A204.1 (cell line): ENCODE measurements at regions not wholly inside any gene's neighbourhood (a gene's known extent, or its start where the extent isn't known, plus 50 kb on each side); places are given as distances from the start of the nearest gene placed in this dataset.

Experiments used
- FAIRE-seq: peaks from 2 replicates; lab custom pipeline; 2012; peaks lifted over from hg19 to GRCh38; lab: Jason Lieb, UNC

DNA sequence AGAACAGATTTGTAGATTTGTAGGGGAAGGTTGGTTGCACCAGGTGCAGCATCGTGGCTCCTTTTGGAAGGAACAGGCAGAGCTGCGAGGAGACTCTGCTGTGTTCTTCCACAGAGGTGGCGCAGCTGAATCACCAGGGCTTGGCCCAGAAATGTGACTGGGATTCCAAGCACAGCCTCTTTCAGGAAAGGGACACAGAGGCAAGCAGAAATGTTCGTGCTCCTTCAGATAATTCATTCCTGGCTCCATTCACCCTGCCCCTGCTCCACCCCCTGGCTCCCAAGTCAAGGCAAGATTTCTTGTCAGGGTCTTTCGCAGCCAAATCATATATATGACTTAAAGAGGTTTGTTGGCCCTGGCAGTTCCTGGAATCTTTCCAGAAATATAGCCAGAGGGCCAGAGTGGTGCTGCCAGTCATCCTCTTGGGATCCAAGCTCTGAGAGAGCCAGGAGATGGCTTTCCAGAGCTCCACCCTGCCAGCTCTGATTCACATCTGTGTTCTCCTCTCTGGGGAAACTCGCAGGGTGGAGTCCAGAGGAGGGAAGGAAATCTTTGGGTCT, 203.9 kb upstream of the TANK start:
- no peak for FAIRE-seq

- no peak for FAIRE-seq
Observed at GRCh38 chr2:160963957-160964356, 196.3 kb upstream of the TANK start.

DNA sequence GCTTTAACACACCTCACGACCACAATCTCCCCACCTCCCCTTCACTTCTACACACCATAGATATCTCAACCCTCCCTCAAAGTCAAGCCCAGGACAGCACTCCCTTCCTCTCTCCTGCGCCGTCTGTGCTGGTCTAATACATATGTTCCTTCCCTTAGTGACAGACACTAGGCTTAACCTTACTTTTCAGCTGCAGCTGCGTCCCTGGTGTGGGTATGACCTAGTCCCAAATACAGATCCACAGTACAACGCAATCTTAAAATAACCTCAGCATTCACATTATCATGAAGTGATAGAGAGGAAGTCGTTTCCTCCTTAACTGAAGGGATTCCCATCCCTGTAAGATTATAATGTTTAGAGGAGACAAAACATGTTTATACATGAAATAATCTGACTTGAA, 192.7 kb upstream of the TANK start:
- no peak for FAIRE-seq

GRCh38 chr2:160968183-160968582, 192.0 kb upstream of the TANK start:
- no peak for FAIRE-seq

GRCh38 chr2:160970052-160970965, 189.9 kb upstream of the TANK start:
- FAIRE-seq = peak; percentile 71

DNA sequence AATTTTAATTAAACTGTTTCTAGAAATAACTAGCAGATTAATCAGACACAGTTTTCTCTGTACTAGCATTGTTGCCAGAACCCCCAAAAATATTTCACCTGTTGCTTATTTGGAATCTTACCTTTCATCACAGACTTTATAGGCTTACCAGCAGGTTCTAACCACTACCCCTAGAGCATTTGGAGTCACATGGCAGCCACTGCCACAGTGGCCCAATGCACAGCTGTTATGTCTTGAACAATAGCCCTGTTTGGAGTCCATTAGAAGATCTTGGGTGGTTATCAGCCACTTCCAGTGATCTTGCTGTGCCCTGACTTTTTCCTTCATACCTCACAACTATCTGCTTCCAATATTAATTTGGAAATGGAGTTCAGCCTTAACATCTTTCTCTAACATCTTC, 186.2 kb upstream of the TANK start:
- FAIRE-seq = no peak

DNA sequence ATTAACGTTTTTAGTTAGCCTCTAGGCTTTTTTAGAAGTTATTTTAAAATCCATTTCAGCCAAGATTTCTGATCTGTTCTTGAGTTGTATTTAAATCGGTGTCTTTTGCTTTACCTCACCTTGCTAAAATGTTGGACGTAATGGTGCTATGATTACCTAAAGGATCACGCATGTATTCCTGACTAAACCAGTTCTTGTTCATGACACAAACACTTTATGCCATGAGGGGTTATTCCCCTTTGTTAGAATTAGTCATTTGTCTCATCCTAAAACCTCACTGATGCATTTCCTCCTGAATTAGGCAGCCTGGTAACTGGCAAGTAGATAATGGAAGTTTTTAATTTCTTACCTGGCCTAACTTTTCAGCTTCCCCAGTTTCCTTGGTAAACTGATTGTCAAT, 185.4 kb upstream of the TANK start:
- no peak for FAIRE-seq

GRCh38 chr2:160976797-160977196, 183.4 kb upstream of the TANK start:
- FAIRE-seq = no peak

DNA sequence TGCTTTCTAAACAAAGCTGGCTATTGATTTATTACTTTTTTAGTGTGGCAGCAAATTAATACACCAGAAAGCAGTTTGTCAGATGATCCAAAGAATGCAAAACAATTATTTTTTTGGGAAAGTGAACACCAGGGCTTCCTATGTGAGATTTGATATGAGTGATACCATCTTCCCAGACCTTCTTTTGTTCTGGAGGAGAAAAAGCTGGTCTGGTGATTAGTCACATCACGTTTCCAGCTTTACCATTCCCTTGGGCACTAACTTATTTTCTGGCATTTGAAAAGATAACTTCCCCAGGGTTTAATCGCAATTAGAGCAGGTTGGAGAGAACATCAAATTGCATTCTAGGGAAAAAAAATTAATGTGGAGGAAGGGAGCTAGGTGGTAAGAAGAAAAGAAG, 182.9 kb upstream of the TANK start:
- FAIRE-seq = no peak

DNA sequence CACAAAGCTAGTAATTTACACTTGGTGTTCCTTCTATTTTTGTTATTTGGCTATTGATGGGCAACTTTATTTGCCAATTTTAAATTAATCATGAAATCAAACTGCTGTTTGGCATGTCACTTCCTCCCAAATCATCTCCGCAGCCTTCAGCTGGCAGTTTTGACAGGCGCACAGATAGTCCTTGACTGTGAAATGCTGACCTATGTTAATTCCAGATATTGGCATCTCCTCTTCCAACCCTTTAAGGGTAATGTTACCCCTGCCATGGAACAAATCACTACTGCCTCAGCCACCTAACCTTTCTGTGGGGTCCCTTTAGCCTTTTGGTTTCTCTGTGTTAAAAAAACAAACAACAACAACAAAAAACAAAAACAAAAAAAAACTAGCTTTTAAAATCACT, 182.4 kb upstream of the TANK start:
- no peak for FAIRE-seq

DNA sequence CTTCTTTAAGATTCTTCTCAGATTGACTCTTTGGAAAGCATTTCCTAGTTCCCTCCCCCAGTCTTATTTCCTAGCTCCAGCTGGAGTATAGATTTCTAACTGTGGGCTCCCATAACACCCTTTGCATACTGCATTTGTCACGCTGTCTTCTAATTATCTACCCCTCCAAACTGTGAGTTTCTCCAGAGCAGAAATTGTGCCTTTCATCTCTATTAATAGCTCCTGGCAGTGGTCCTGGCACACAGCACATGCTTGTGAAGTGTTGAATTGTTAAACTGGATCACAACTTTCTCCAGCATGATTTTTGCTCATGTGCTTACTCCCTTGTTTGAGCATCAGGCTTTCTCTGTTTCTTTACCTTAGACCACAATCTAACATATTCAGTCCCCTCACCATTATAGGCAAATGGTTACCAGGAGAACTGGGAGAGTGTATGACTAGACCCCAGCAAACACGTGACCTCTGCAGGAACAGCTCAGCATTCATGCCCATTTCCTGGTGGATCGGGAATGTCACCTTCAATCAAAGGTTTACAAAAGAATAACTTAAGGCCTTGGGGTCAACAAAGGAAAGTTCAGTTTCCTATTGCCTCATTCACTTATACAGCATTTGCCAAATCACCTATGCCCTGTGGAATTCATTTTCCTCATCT, 175.7 kb upstream of the TANK start:
- FAIRE-seq = no peak

DNA sequence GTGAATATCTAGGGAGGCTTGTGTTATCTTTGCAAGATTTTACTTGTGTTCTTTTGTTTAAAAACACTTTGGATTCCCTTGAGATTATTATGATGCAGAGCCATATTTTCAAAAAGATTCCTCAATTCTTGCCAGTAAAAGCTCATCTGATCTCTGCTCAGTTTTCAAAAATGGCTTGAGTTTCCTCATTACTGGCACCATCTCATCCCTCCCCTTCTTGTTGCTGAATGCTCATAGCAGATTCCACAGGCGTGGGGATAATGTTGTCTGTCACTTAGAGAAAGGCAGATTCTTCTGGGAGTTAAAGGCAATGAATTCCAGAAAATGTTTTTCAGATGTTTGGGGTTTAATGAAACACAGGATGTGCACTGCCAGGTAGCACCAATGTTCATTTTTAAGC, 170.4 kb upstream of the TANK start:
- FAIRE-seq = no peak

- FAIRE-seq = no peak
Observed at GRCh38 chr2:160993654-160994061, 166.6 kb upstream of the TANK start.

DNA sequence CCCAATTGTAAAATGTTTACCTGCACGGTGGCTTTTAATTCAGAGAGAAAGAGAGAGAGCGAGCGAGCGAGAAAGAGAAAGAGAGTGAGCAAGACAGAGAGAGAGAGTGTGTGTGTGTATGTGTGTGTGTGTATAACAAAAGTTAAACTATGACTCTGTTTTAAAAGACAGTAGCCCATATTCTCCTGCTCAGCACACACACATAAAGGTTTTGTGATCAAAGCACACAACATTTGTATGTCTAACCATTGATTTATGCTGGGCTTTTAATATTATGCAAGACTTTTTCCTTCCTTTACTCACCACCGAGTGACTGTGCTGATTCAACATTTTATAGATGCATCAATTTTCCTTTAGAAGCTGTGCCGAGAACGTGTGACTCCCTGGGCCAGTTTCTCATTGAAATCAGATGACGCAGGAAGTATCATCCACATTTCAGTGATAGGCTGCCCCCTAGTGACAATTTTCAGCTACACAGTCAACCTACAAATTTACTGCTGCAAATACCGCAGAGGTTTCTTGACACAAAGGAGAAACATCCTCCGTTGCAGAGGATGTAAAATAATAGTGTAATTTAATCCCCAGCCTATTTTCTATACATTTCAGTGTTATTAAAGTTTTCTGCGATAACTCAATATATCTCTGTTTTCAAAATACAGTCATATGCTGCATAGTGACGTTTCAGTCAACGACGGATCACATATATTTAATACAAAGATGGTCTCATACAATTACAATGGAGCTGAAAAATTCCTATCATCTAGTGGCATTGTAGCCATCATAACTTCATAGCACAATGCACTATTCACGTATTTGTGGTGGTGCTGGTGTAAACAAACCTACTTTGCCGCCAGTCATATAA, 165.9 kb upstream of the TANK start:
- peak; percentile 83 for FAIRE-seq

DNA sequence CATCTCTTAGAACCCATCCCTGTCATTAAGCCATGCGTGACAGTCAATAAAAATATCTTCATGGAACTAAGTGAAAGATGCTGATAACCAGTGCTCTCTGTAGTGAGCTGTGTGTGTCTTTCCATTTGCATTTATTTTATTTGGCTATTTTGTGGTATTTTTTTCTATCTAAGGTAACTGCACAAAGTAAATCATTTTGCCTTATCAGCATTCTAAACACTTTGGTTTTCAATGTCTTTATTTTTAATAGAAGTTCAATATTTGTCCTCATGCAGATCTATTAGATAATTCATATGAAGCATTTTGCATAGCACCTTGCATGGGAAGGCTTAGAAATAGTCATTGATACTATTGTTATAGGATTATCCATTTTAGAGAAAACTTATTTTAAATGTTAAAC, 163.6 kb upstream of the TANK start:
- no peak for FAIRE-seq

GRCh38 chr2:161004379-161004778, 155.8 kb upstream of the TANK start:
- no peak for FAIRE-seq

GRCh38 chr2:161005170-161005569, 155.1 kb upstream of the TANK start:
- no peak for FAIRE-seq

- FAIRE-seq = no peak
Observed at GRCh38 chr2:161008311-161008710, 151.9 kb upstream of the TANK start.

DNA sequence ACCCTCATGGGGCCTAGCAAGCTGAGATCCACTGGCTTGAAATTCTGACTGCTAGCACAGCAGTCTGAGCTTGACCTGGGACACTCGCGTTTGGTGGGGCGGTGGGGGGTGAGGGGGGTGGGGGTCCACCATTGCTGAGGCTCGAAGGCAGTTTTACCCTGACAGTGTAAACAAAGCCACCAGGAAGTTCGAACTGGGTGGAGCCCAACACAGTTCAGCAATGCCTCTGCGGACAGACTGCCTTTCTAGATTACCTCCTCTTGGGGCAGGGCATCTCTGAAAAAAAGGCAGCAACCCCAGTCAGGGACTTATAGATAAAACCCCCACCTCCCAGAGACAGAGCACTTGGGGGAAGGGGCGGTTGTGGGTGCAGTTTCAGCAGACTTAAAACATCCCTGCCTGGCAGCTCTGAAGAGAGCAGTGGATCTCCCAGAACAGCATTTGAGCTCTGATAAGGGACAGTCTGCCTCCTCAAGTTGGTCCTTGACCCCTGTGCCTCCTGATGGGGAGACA, 149.7 kb upstream of the TANK start:
- no peak for FAIRE-seq

DNA sequence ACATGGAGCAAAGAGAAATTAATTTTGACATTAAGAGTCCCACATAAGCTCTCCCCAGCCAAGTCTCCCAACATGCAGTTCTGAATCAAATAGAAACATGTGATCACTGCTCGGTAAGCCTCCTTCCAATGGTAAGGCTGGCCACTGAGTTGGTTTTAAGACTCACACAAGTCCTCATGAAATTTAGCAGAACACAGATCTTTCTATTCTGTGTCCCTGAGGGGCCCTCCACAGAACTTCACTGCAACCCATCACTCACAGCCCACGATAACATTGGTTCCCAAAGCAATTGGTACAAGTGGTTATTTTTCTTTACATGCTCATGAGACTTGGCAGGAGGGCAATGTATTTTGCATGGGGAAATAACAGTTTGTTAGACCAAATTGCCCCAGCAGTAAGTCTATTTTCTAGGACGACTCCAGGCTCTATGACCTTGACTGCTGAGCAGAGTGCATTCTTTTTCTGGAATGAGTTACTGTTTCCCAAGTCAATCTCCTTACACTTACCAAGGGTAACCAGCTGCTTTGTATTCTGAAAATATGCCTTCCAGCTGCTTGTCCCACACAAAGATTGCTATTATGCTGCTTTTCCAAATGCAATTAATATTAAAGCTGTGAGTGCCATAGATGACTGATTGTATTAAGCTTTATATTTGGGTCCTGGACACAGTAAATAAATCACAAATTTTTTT, 142.3 kb upstream of the TANK start:
- FAIRE-seq = no peak

- no peak for FAIRE-seq
Observed at GRCh38 chr2:161019311-161019710, 140.9 kb upstream of the TANK start.

- FAIRE-seq = no peak
Observed at GRCh38 chr2:161020437-161020836, 139.8 kb upstream of the TANK start.
